Neuronal stem cell (in vitro differentiated cells): ENCODE measurements at regions not wholly inside any gene's neighbourhood (a gene's known extent, or its start where the extent isn't known, plus 50 kb on each side); places are given as distances from the start of the nearest gene placed in this dataset.

Experiments used
- DNase-seq: peaks from one replicate; pipeline ENCODE4 v3.0.0-alpha.2; 2013; ENCODE audit warnings: low spot score
- H2AFZ ChIP-seq: one replicate; pipeline ENCODE4 v1.6.1; 2013; ENCODE audit warnings: mild to moderate bottlenecking, low read length, inconsistent platforms
- H2AK5ac ChIP-seq: 2 replicates; pipeline ENCODE4 v1.6.1; 2013; ENCODE audit warnings: low read depth, mild to moderate bottlenecking, inconsistent platforms, low read length, moderate library complexity, mixed read lengths
- H2BK120ac ChIP-seq: 2 replicates; pipeline ENCODE4 v1.6.1; 2013; ENCODE audit warnings: low read depth, mild to moderate bottlenecking, inconsistent platforms, low read length, moderate library complexity, mixed read lengths
- H2BK12ac ChIP-seq: one replicate; pipeline ENCODE4 v1.6.1; 2013; ENCODE audit warnings: low read length, inconsistent platforms
- H2BK15ac ChIP-seq: 2 replicates; pipeline ENCODE4 v1.6.1; 2013; ENCODE audit warnings: mild to moderate bottlenecking, low read length, inconsistent platforms, mixed read lengths
- H2BK5ac ChIP-seq: one replicate; pipeline ENCODE4 v1.6.1; 2013; ENCODE audit warnings: inconsistent platforms, mild to moderate bottlenecking, low read length, moderate library complexity
- H3K14ac ChIP-seq: one replicate; pipeline ENCODE4 v1.6.1; 2013; ENCODE audit warnings: low read length, inconsistent platforms
- H3K18ac ChIP-seq: 2 replicates; pipeline ENCODE4 v1.6.1; 2013; ENCODE audit warnings: low read length, inconsistent platforms
- H3K23ac ChIP-seq: 2 replicates; pipeline ENCODE4 v1.6.1; 2013; ENCODE audit warnings: low read depth, mild to moderate bottlenecking, mixed read lengths, low read length, inconsistent platforms; ENCODE audit not compliant: poor library complexity
- H3K27ac ChIP-seq: replicated peaks from 3 replicates; pipeline ENCODE4 v1.5.1; 2013; ENCODE audit warnings: low read length, inconsistent platforms
- H3K27me3 ChIP-seq, 3 experiments: 2 replicates each; pipeline ENCODE4 v1.6.1; 2013; ENCODE audit warnings: low read length in 3 of 3, mild to moderate bottlenecking in 2 of 3, inconsistent platforms in 1 of 3, low read depth in 1 of 3, mixed read lengths in 1 of 3, moderate library complexity in 1 of 3; ENCODE audit not compliant: control insufficient read depth in 3 of 3, insufficient read depth in 3 of 3
- H3K36me3 ChIP-seq, 2 donors: replicated peaks in 1 of 2; 2 replicates each; pipeline ENCODE4 v1.6.1; 2013; ENCODE audit warnings: low read length in 2 of 2; ENCODE audit not compliant: control insufficient read depth in 2 of 2, insufficient read depth in 2 of 2
- H3K4ac ChIP-seq: 2 replicates; pipeline ENCODE4 v1.6.1; 2013; ENCODE audit warnings: inconsistent platforms, mild to moderate bottlenecking, low read length, moderate library complexity
- H3K4me1 ChIP-seq, 2 donors: 1 replicate in 1 of 2; 2 replicates in 1 of 2; pipeline ENCODE4 v1.6.1; 2013; ENCODE audit warnings: low read length in 2 of 2, low read depth in 1 of 2; ENCODE audit not compliant: control insufficient read depth in 2 of 2, insufficient read depth in 1 of 2
- H3K4me2 ChIP-seq: one replicate; pipeline ENCODE4 v1.6.1; 2013; ENCODE audit warnings: mild to moderate bottlenecking, low read length, inconsistent platforms; ENCODE audit not compliant: insufficient read depth, poor library complexity, severe bottlenecking
- H3K4me3 ChIP-seq, 2 donors: 2 replicates each; pipeline ENCODE4 v1.5.1; 2013; ENCODE audit warnings: low read length in 2 of 2, mild to moderate bottlenecking in 2 of 2, inconsistent platforms in 1 of 2, moderate library complexity in 1 of 2
- H3K79me1 ChIP-seq: one replicate; pipeline ENCODE4 v1.6.1; 2013; ENCODE audit warnings: low read depth, mild to moderate bottlenecking, inconsistent platforms, low read length, moderate library complexity
- H3K9ac ChIP-seq: one replicate; pipeline ENCODE4 v1.6.1; 2013; ENCODE audit warnings: mild to moderate bottlenecking, low read depth, low read length, inconsistent platforms; ENCODE audit not compliant: poor library complexity
- H3K9me3 ChIP-seq, 2 donors: replicated peaks in 1 of 2; 2 replicates each; pipeline versions ENCODE3 to v1.6.1; 2013; ENCODE audit warnings: low read length in 2 of 2, mild to moderate bottlenecking in 2 of 2, inconsistent platforms in 1 of 2, low read depth in 1 of 2, mixed read lengths in 1 of 2, moderate library complexity in 1 of 2; ENCODE audit not compliant: control insufficient read depth in 2 of 2, insufficient read depth in 1 of 2
- H4K8ac ChIP-seq: one replicate; pipeline ENCODE4 v1.6.1; 2013; ENCODE audit warnings: low read depth, mild to moderate bottlenecking, inconsistent platforms, low read length, moderate library complexity
- H4K91ac ChIP-seq: one replicate; pipeline ENCODE4 v1.6.1; 2013; ENCODE audit warnings: low read length, low read depth, mild to moderate bottlenecking, inconsistent platforms; ENCODE audit not compliant: poor library complexity
- WGBS, 2 donors: extraction: QIAGEN DNeasy Blood & Tissue Kit; methylation state at CpG; one replicate each; pipeline ENCODE4 v1.1.7; 2013; ENCODE audit warnings: missing lambda C conversion rate in 2 of 2, mixed read lengths in 1 of 2; ENCODE audit not compliant: insufficient read length in 2 of 2, insufficient replicate concordance in 1 of 2; ENCODE audit errors: extremely low coverage in 2 of 2; 5-methylcytosine and 5-hydroxymethylcytosine counted together

GRCh38 chr9:108130905-108131304 is 641.3 kb upstream of the KLF4 start:
- WGBS, 2 donors = no CpG with 5 or more reads among the region's 2 CpGs
- H3K23ac ChIP-seq = no peak overlapping the region

GRCh38 chr9:108125625-108126024 is 636.1 kb upstream of the KLF4 start:
- H3K27me3 ChIP-seq = no peaks in the 10 kb centered on the region
- H3K79me1 ChIP-seq = no peaks in the 10 kb centered on the region
- H2BK12ac ChIP-seq = no peak overlapping the region
- H3K9me3 ChIP-seq = peaks cover 0 to 1% of the 10 kb centered on the region in 2 donors
- no peak overlapping the region for H4K8ac ChIP-seq
- WGBS, 2 donors = no CpG with 5 or more reads among the region's 4 CpGs
- H3K4me3 ChIP-seq = no peak overlapping the region
- H2BK15ac ChIP-seq = no peak overlapping the region
- H3K4me2 ChIP-seq = no peak overlapping the region
- no peak overlapping the region for H4K91ac ChIP-seq
- peaks cover 0 to 2% of the 10 kb centered on the region in 2 donors for H3K4me1 ChIP-seq
- no peak overlapping the region for H2BK5ac ChIP-seq
- H2AK5ac ChIP-seq = no peak overlapping the region
- no peak for DNase-seq
- H3K27ac ChIP-seq = no peak overlapping the region
- H2BK120ac ChIP-seq = no peak overlapping the region
- H2AFZ ChIP-seq = no peak overlapping the region
- H3K4ac ChIP-seq = no peak overlapping the region
- no peak overlapping the region for H3K23ac ChIP-seq
- no peak overlapping the region for H3K18ac ChIP-seq
- H3K36me3 ChIP-seq = no peaks in the 10 kb centered on the region
- H3K9ac ChIP-seq = no peak overlapping the region
- H3K14ac ChIP-seq = no peak overlapping the region

More at GRCh38 chr9:108130905-108131304, 641.3 kb upstream of the KLF4 start:
- Histone ChIP-seq H3K27me3 (no peaks in the 10 kb centered on the region), H3K14ac (no peak overlapping the region), H4K8ac (no peak overlapping the region), H3K9me3 (no peaks in the 10 kb centered on the region), H2BK120ac (no peak overlapping the region), H3K18ac (no peak overlapping the region), H3K36me3 (no peaks in the 10 kb centered on the region), H3K4ac (no peak overlapping the region), H3K4me3 (no peak overlapping the region), H2BK5ac (no peak overlapping the region), H4K91ac (no peak overlapping the region), H3K79me1 (no peaks in the 10 kb centered on the region), H2AFZ (no peak overlapping the region), H2BK12ac (no peak overlapping the region), H3K4me1 (peaks cover 0 to 2% of the 10 kb centered on the region in 2 donors), H3K27ac (no peak overlapping the region), H3K9ac (no peak overlapping the region), H2BK15ac (no peak overlapping the region), H2AK5ac (no peak overlapping the region), H3K4me2 (no peak overlapping the region)
- no peak for DNase-seq

- no peaks in the 10 kb centered on the region for H3K36me3 ChIP-seq
- H3K18ac ChIP-seq = no peak overlapping the region
- H3K4me1 ChIP-seq = no peaks in the 10 kb centered on the region
- H3K9me3 ChIP-seq = peaks cover 0 to 1% of the 10 kb centered on the region in 2 donors
- no peak overlapping the region for H3K14ac ChIP-seq
- no peak overlapping the region for H3K4me2 ChIP-seq
- no peak overlapping the region for H2BK120ac ChIP-seq
- DNase-seq = no peak
- no peak overlapping the region for H2BK12ac ChIP-seq
- no peak overlapping the region for H4K91ac ChIP-seq
- H3K27me3 ChIP-seq = no peaks in the 10 kb centered on the region
- H3K4me3 ChIP-seq = no peak overlapping the region
- no peak overlapping the region for H3K4ac ChIP-seq
- WGBS, 2 donors = no CpG with 5 or more reads among the region's 11 CpGs
- no peak overlapping the region for H2AK5ac ChIP-seq
- H3K79me1 ChIP-seq = no peaks in the 10 kb centered on the region
- H2BK15ac ChIP-seq = no peak overlapping the region
- no peak overlapping the region for H3K9ac ChIP-seq
- H4K8ac ChIP-seq = no peak overlapping the region
- no peak overlapping the region for H3K23ac ChIP-seq
- H2BK5ac ChIP-seq = no peak overlapping the region
- no peak overlapping the region for H3K27ac ChIP-seq
- no peak overlapping the region for H2AFZ ChIP-seq
These were observed 630.1 kb upstream of the KLF4 start for GRCh38 chr9:108119530-108120113.

- Histone ChIP-seq H2BK12ac (no peak overlapping the region), H4K8ac (no peak overlapping the region), H3K4ac (no peak overlapping the region), H2AFZ (no peak overlapping the region), H3K4me2 (no peak overlapping the region), H3K4me1 (no peaks in the 10 kb centered on the region), H2BK15ac (no peak overlapping the region), H3K79me1 (no peaks in the 10 kb centered on the region), H3K27ac (no peak overlapping the region), H2BK120ac (no peak overlapping the region), H3K36me3 (no peaks in the 10 kb centered on the region), H4K91ac (no peak overlapping the region), H3K9ac (no peak overlapping the region), H3K14ac (no peak overlapping the region), H3K23ac (no peak overlapping the region), H3K27me3 (no peaks in the 10 kb centered on the region), H3K18ac (no peak overlapping the region), H3K4me3 (no peak overlapping the region), H2BK5ac (no peak overlapping the region), H2AK5ac (no peak overlapping the region), H3K9me3 (no peaks in the 10 kb centered on the region)
- no peak for DNase-seq
- no CpG with 5 or more reads among the region's 3 CpGs for WGBS, 2 donors
These were observed 628.2 kb upstream of the KLF4 start for GRCh38 chr9:108117795-108118194.
